ENCODE measurements at regions not wholly inside any gene's neighbourhood (a gene's known extent, or its start where the extent isn't known, plus 50 kb on each side); places are given as distances from the start of the nearest gene placed in this dataset.

DNA sequence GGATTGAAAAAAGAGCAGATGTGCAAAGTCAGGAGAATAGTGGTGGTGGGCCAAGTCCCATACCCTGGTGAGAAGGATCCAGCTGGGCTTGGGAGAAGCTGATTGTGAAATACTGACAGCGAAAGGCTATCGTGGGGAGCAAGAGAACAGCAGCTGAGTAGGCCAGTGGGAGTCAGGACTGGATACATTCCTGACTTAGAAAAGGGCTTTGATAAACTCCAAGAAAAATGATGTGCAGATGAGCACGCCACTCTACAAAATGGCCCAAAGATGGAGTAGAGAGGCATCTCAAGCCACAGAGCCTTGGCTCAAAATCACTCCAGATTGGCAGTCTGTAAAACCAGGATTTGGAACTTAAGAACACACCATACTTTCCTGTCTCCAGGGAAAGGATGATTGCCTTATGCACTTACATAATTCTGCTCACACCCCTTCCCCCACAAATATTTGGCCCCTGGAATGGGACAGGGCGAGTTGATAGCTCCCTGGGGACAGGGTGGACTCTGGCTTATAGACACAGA is 578.7 kb downstream of the MAFB start:
- ChIA-PET POLR2A (ENCODE audit: unreplicated experiment) (no interaction called here), CTCF (no interaction called here)
- no peaks in the 10 kb centered on the region for H3K79me2 ChIP-seq (ENCODE audit: low read length)
- no peaks in the 10 kb centered on the region for H3F3A ChIP-seq (ENCODE audit: low read length, unreplicated experiment)
- TF ChIP-seq, protein P1, sequence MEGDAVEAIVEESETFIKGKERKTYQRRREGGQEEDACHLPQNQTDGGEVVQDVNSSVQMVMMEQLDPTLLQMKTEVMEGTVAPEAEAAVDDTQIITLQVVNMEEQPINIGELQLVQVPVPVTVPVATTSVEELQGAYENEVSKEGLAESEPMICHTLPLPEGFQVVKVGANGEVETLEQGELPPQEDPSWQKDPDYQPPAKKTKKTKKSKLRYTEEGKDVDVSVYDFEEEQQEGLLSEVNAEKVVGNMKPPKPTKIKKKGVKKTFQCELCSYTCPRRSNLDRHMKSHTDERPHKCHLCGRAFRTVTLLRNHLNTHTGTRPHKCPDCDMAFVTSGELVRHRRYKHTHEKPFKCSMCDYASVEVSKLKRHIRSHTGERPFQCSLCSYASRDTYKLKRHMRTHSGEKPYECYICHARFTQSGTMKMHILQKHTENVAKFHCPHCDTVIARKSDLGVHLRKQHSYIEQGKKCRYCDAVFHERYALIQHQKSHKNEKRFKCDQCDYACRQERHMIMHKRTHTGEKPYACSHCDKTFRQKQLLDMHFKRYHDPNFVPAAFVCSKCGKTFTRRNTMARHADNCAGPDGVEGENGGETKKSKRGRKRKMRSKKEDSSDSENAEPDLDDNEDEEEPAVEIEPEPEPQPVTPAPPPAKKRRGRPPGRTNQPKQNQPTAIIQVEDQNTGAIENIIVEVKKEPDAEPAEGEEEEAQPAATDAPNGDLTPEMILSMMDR (conservative IDR thresholded peaks at IDR 0.05; ENCODE audit: low read depth, low read length), result no peak
- TF ChIP-seq EZH2phosphoT487 (IDR thresholded peaks at IDR 0.05; ENCODE audit: borderline replicate concordance, low read length) (no peak), EZH2 (IDR thresholded peaks at IDR 0.05; ENCODE audit: low read length, unreplicated experiment) (no peak)
- no peaks in the 10 kb centered on the region for H3K36me3 ChIP-seq (ENCODE audit: low read depth, low read length)
- H3K9me3 ChIP-seq (ENCODE audit: low read length), result peaks cover 22% of the 10 kb centered on the region
- no peak overlapping the region for H3K4me3 ChIP-seq (ENCODE audit: low read length)
- H3K4me1 ChIP-seq (ENCODE audit: insufficient read depth, low read length), result no peaks in the 10 kb centered on the region
- no peak overlapping the region for H3K27ac ChIP-seq (ENCODE audit: low read length)
- no peaks in the 10 kb centered on the region for H4K20me1 ChIP-seq (ENCODE audit: low read length)
- ATAC-seq, result no peak
- no peak overlapping the region for H3K9ac ChIP-seq (ENCODE audit: low read length)
- no peaks in the 10 kb centered on the region for H3K9me2 ChIP-seq (replicated peaks; ENCODE audit: low read length)
- H3K4me2 ChIP-seq (ENCODE audit: low read length), result no peak overlapping the region
- intact Hi-C loops (cut with micrococcal nuclease), result no loop called here
- BruUV-seq (replicated peaks), result no TSS peak
- H3K27me3 ChIP-seq (ENCODE audit: low read length), result no peaks in the 10 kb centered on the region
- DNase-seq, result no peak
- no peak overlapping the region for H2AFZ ChIP-seq (ENCODE audit: low read length)

DNA sequence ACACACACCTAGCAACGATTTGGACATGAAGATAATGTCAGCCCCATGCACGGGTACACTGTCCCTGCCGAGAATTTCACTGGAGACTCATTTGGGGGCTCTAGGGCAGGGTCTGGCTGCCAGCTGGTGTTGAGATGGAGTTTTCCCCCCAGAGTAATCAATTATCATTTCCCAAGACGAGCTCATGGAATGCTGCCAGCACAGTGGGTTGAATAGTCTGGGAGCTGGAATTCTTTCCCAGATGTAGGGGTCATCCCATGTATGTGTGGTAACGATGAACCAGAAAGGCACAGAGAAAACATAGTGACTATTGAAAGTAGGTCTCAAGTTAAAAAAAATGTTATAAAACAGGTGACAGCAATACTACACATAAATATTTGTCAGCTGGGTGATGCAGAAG is 579.9 kb downstream of the MAFB start:
- ATAC-seq (no peak), DNase-seq (no peak)
- TF ChIP-seq, protein P1 (conservative IDR thresholded peaks at IDR 0.05; ENCODE audit: low read depth, low read length), result no peak
- no peak for TF ChIP-seq EZH2 (IDR thresholded peaks at IDR 0.05; ENCODE audit: low read length, unreplicated experiment)
- H4K20me1 ChIP-seq (ENCODE audit: low read length), result no peaks in the 10 kb centered on the region
- no peak overlapping the region for H3K4me3 ChIP-seq (ENCODE audit: low read length)
- peaks cover 25% of the 10 kb centered on the region for H3K9me3 ChIP-seq (ENCODE audit: low read length)
- POLR2A ChIA-PET (ENCODE audit: unreplicated experiment), result no interaction called here
- H3K4me2 ChIP-seq (ENCODE audit: low read length), result no peak overlapping the region
- H3K27ac ChIP-seq (ENCODE audit: low read length), result no peak overlapping the region
- CTCF ChIA-PET, result no interaction called here
- H2AFZ ChIP-seq (ENCODE audit: low read length), result no peak overlapping the region
- no TSS peak for BruUV-seq (replicated peaks)
- no peaks in the 10 kb centered on the region for H3F3A ChIP-seq (ENCODE audit: low read length, unreplicated experiment)
- no peaks in the 10 kb centered on the region for H3K27me3 ChIP-seq (ENCODE audit: low read length)
- H3K36me3 ChIP-seq (ENCODE audit: low read depth, low read length), result no peaks in the 10 kb centered on the region
- no peaks in the 10 kb centered on the region for H3K79me2 ChIP-seq (ENCODE audit: low read length)
- no peak overlapping the region for H3K9ac ChIP-seq (ENCODE audit: low read length)
- no peaks in the 10 kb centered on the region for H3K4me1 ChIP-seq (ENCODE audit: insufficient read depth, low read length)
- intact Hi-C loops (cut with micrococcal nuclease), result no loop called here
- H3K9me2 ChIP-seq (replicated peaks; ENCODE audit: low read length), result no peaks in the 10 kb centered on the region

GRCh38 chr20:40108321-40108720 is 580.7 kb downstream of the MAFB start:
- Histone ChIP-seq H3K9ac (ENCODE audit: low read length) (no peak overlapping the region), H3F3A (ENCODE audit: low read length, unreplicated experiment) (no peaks in the 10 kb centered on the region), H3K27ac (ENCODE audit: low read length) (no peak overlapping the region), H3K9me2 (replicated peaks; ENCODE audit: low read length) (no peaks in the 10 kb centered on the region), H2AFZ (ENCODE audit: low read length) (no peak overlapping the region), H3K36me3 (ENCODE audit: low read depth, low read length) (no peaks in the 10 kb centered on the region), H3K4me3 (ENCODE audit: low read length) (no peak overlapping the region), H4K20me1 (ENCODE audit: low read length) (no peaks in the 10 kb centered on the region), H3K27me3 (ENCODE audit: low read length) (no peaks in the 10 kb centered on the region), H3K4me1 (ENCODE audit: insufficient read depth, low read length) (no peaks in the 10 kb centered on the region), H3K9me3 (ENCODE audit: low read length) (peaks cover 25% of the 10 kb centered on the region), H3K4me2 (ENCODE audit: low read length) (no peak overlapping the region), H3K79me2 (ENCODE audit: low read length) (no peaks in the 10 kb centered on the region)
- ChIA-PET CTCF (no interaction called here), POLR2A (ENCODE audit: unreplicated experiment) (no interaction called here)
- no peak for TF ChIP-seq EZH2phosphoT487 (IDR thresholded peaks at IDR 0.05; ENCODE audit: borderline replicate concordance, low read length)
- no peak for TF ChIP-seq EZH2 (IDR thresholded peaks at IDR 0.05; ENCODE audit: low read length, unreplicated experiment)
- TF ChIP-seq, protein P1 (conservative IDR thresholded peaks at IDR 0.05; ENCODE audit: low read depth, low read length), result no peak
- ATAC-seq (no peak), DNase-seq (no peak)
- BruUV-seq (replicated peaks), result no TSS peak
- intact Hi-C loops (cut with micrococcal nuclease), result no loop called here
